ENCODE measurements at regions not wholly inside any gene's neighbourhood (a gene's known extent, or its start where the extent isn't known, plus 50 kb on each side); places are given as distances from the start of the nearest gene placed in this dataset.

- Histone ChIP-seq H3K27ac (replicated peaks in 1 of 4) (no peak overlapping the region), H3K9me3 (no peaks in the 10 kb centered on the region), H3K4me3 (no peak overlapping the region), H3K4me1 (peaks cover 0 to 6% (median 0%) of the 10 kb centered on the region in 4 donors), H3K36me3 (no peaks in the 10 kb centered on the region), H3K27me3 (peaks cover 0 to 5% (median 0%) of the 10 kb centered on the region in 4 donors)
- TF ChIP-seq POLR2A (IDR thresholded peaks at IDR 0.05; ENCODE audit: low read depth) (no peak), CTCF (IDR thresholded peaks at IDR 0.05) (no peak), POLR2AphosphoS5 (IDR thresholded peaks at IDR 0.05) (no peak), EP300 (IDR thresholded peaks at IDR 0.05) (no peak)
- WGBS, result 92% methylated on average over 3 of the region's 3 CpGs
- intact Hi-C loops (cut with DNase I), result no loop called here
- no peak for DNase-seq (ENCODE audit: extremely low spot score)
Measured at GRCh38 chr6:14197118-14197517, 79.5 kb downstream of the CD83 start.

DNA sequence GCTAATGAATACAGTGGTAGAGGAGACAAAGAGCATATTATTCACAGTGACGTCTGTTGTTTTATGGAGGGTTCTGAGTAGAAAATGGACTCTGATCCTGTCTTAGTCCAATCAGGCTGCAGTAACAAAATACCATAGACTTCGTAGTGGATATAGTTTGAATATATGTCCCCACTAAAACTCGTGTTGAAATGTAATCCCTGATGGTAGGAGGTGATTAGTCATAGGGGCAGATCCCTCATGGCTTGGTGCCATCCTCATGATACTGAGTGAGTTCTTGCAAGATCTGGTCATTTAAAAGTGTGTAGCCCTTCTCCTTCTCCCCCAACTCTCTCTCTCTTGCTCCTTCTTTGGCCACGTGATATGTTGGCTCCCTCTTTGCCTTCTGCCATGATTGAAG lies 82.5 kb downstream of the CD83 start:
- H3K27ac ChIP-seq (replicated peaks in 1 of 4), result no peak overlapping the region
- TF ChIP-seq EP300 (IDR thresholded peaks at IDR 0.05), result no peak
- no peak for TF ChIP-seq POLR2AphosphoS5 (IDR thresholded peaks at IDR 0.05)
- no peak for TF ChIP-seq POLR2A (IDR thresholded peaks at IDR 0.05; ENCODE audit: low read depth)
- TF ChIP-seq CTCF (IDR thresholded peaks at IDR 0.05), result no peak
- intact Hi-C loops (cut with DNase I), result no loop called here
- no peak for DNase-seq (ENCODE audit: extremely low spot score)
- 78% methylated on average over 4 of the region's 4 CpGs for WGBS
- H3K4me1 ChIP-seq, result no peaks in the 10 kb centered on the region
- no peaks in the 10 kb centered on the region for H3K9me3 ChIP-seq
- H3K27me3 ChIP-seq, result no peaks in the 10 kb centered on the region
- H3K36me3 ChIP-seq, result no peaks in the 10 kb centered on the region
- no peak overlapping the region for H3K4me3 ChIP-seq

DNA sequence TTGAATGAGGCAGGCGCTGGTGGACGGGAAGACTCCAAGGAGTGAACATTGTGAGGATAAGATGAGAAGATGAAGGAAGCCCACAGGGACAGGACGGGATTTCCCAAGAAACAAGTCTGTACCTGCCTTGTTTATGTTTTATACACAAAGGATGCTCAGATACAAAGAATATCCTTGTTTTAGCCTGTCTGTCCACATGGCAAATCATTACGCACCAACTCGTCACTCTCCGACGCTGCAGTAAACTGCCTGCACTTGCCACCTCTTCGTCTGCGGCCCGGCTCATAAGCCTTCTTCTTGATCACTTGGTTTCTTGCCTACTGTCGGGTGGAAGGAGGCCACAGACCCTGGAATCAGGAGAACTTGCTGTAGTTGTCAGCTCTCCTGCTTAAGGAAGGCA lies 85.4 kb downstream of the CD83 start:
- intact Hi-C loops (cut with DNase I), result no loop called here
- H3K27ac ChIP-seq (replicated peaks in 1 of 4), result no peak overlapping the region
- no peak overlapping the region for H3K4me3 ChIP-seq
- TF ChIP-seq EP300 (IDR thresholded peaks at IDR 0.05) (no peak), POLR2A (IDR thresholded peaks at IDR 0.05; ENCODE audit: low read depth) (no peak), CTCF (IDR thresholded peaks at IDR 0.05) (no peak), POLR2AphosphoS5 (IDR thresholded peaks at IDR 0.05) (no peak)
- H3K9me3 ChIP-seq, result no peaks in the 10 kb centered on the region
- no peaks in the 10 kb centered on the region for H3K27me3 ChIP-seq
- H3K36me3 ChIP-seq, result no peaks in the 10 kb centered on the region
- 94% methylated on average over 11 of the region's 11 CpGs for WGBS
- H3K4me1 ChIP-seq, result no peaks in the 10 kb centered on the region
- DNase-seq (ENCODE audit: extremely low spot score), result no peak

DNA sequence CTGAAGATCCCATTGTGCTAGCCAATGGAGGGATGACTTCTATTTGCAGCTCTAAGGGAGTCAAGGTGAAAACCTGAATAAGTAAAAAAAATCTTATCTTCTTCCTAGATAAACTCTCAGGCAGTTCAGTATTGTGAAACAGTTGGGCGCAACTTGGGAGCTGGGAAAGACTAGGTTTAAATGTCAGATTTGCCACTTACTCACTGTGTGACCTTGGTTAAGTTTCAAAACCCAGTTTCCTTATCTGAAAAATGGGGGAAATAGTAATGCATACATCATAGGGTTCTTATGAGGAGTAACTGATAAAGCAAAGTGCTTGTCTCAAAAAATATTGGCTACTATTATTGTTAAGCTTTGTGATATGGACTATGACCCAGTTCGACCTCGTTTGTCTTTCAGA lies 88.8 kb downstream of the CD83 start:
- Histone ChIP-seq H3K4me1 (peaks cover 0 to 11% (median 6%) of the 10 kb centered on the region in 4 donors), H3K9me3 (no peaks in the 10 kb centered on the region), H3K27ac (replicated peaks in 1 of 4) (no peak overlapping the region), H3K27me3 (no peaks in the 10 kb centered on the region), H3K36me3 (no peaks in the 10 kb centered on the region), H3K4me3 (no peak overlapping the region)
- 96% methylated on average over 3 of the region's 3 CpGs for WGBS
- intact Hi-C loops (cut with DNase I), result loop anchor here (5.0 kb wide), 1 partner anchor 1191 kb away; no protein-coding TSS in a partner anchor
- TF ChIP-seq POLR2A (IDR thresholded peaks at IDR 0.05; ENCODE audit: low read depth) (no peak), POLR2AphosphoS5 (IDR thresholded peaks at IDR 0.05) (no peak), CTCF (IDR thresholded peaks at IDR 0.05) (no peak), EP300 (IDR thresholded peaks at IDR 0.05) (no peak)
- no peak for DNase-seq (ENCODE audit: extremely low spot score)

DNA sequence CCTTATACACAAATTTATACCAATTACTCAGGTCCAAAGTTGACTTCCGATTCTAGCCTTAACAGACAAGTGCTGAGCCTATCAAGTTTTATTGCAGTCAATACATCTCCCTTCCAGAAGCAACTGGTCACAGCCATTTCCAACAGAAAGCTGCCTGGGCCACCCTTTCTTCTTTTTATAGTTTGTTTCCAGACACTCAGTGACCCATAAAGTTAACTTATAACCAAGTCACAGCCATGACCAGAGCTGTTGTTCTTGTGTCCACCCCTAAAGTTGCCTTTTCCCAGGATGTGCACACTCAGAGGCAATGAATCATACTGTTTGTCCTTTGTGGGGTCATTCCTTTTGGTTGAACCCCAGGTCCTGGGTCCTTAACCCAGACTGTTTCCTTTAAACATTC lies 89.9 kb downstream of the CD83 start:
- Histone ChIP-seq H3K36me3 (no peaks in the 10 kb centered on the region), H3K27me3 (no peaks in the 10 kb centered on the region), H3K4me3 (no peak overlapping the region), H3K27ac (replicated peaks in 1 of 4) (no peak overlapping the region), H3K4me1 (peaks cover 8 to 20% (median 14%) of the 10 kb centered on the region in 4 donors), H3K9me3 (no peaks in the 10 kb centered on the region)
- 100% methylated on average over 1 of the region's 1 CpG for WGBS
- no peak for DNase-seq (ENCODE audit: extremely low spot score)
- intact Hi-C loops (cut with DNase I), result loop anchor here (5.0 kb wide), 1 partner anchor 1190 kb away; no protein-coding TSS in a partner anchor
- no peak for TF ChIP-seq EP300 (IDR thresholded peaks at IDR 0.05)
- TF ChIP-seq POLR2AphosphoS5 (IDR thresholded peaks at IDR 0.05), result no peak
- no peak for TF ChIP-seq POLR2A (IDR thresholded peaks at IDR 0.05; ENCODE audit: low read depth)
- no peak for TF ChIP-seq CTCF (IDR thresholded peaks at IDR 0.05)
